Uterus (tissue), 2 donors: ENCODE measurements at regions not wholly inside any gene's neighbourhood (a gene's known extent, or its start where the extent isn't known, plus 50 kb on each side); places are given as distances from the start of the nearest gene placed in this dataset.

Source experiments
- POLR2A ChIP-seq, 2 donors: fragments of 450-650 bp; IDR thresholded peaks; one replicate each; pipeline ENCODE4 v1.6.1; 2016; ENCODE audit warnings: antibody characterized with exemption in 2 of 2, mild to moderate bottlenecking in 1 of 2, moderate library complexity in 1 of 2
- TF ChIP-seq, protein P1 (sequence below), 4 experiments: fragments of 200-600 bp in 2 of 4; fragments of 450-650 bp in 2 of 4; sonication (generic) in 2 of 4; IDR thresholded peaks; one replicate each; pipeline ENCODE4 v1.5.1; 2016 to 2019; ENCODE audit warnings: antibody characterized with exemption in 4 of 4, mild to moderate bottlenecking in 2 of 4, moderate library complexity in 1 of 4

DNA sequence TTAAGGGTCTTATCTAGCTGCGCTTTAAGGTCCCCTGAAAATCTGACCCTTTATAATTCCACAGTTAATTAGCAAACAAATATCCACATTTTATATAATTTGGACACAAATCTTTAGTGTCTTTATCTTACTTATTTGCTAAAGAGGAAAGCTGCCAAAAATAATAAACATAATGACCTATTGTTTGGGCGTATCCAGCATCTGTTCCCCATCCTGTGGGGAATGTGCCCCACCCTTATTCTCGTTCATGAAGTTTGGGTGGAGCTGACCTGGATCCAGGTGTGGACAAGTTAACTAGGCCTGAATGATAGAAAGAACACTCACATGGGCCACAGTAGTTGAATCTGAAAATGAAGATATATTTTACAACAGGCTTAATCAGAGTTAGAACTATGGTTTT, 218.3 kb downstream of the CRPPA start:
- TF ChIP-seq, protein P1, sequence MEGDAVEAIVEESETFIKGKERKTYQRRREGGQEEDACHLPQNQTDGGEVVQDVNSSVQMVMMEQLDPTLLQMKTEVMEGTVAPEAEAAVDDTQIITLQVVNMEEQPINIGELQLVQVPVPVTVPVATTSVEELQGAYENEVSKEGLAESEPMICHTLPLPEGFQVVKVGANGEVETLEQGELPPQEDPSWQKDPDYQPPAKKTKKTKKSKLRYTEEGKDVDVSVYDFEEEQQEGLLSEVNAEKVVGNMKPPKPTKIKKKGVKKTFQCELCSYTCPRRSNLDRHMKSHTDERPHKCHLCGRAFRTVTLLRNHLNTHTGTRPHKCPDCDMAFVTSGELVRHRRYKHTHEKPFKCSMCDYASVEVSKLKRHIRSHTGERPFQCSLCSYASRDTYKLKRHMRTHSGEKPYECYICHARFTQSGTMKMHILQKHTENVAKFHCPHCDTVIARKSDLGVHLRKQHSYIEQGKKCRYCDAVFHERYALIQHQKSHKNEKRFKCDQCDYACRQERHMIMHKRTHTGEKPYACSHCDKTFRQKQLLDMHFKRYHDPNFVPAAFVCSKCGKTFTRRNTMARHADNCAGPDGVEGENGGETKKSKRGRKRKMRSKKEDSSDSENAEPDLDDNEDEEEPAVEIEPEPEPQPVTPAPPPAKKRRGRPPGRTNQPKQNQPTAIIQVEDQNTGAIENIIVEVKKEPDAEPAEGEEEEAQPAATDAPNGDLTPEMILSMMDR (IDR thresholded peaks at IDR 0.05) = no peak
- TF ChIP-seq POLR2A (IDR thresholded peaks at IDR 0.05) = no peak
